NCI-H187 (cell line): ENCODE measurements at regions not wholly inside any gene's neighbourhood (a gene's known extent, or its start where the extent isn't known, plus 50 kb on each side); places are given as distances from the start of the nearest gene placed in this dataset.

Source experiments
- DNase-seq, 2 experiments: peaks; one replicate each; lab custom pipeline; 2025; lab: John Stamatoyannopoulos, UW

DNA sequence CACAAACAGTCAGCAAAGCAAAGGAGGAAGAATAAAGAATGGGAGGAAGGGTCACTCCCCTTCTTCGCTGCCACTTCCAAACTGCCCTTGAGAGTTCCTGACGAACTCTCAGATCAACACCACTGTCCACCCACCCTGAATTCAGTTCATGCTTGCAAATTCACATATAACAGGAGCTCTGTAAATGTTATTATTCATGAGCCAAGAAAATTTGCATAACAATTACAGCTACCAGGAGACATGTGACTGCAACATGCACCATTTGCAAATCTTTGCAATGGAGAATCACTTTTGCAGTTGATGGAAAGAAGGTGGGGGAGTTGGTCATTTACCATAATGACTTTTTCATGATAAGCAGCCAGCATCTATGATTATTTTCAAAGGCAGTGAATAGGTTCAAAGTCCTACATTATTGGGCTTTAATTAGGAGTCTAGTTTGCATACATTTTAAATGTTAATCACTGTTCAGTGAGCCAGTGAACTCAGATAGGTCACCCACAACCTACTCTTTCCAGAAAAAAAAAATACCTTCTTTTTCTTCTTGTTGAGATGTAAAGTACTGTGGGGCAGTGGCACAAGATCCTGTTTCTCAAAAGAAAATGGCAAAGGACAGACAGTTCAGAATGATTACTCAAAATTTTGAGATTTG lies 149.7 kb downstream of the CAAP1 start:
- no peak for DNase-seq

DNA sequence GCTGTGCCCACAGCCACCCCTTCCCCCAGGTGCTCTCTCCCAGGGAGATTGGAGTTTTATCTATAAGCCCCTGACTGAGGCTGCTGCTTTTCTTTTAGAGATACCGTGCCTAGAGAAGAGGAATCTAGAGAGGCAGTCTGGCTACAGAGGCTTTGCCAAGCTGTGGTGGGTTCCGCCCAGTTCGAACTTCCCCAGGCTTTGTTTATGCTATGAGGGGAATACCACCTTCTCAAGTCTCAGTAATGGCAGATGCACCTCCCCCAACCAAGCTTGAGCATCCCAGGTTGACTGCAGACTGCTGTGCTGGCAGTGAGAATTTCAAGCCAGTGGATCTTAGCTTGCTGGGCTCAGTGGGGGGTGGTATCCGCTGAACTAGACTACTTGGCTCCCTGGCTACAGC lies 157.4 kb downstream of the CAAP1 start:
- DNase-seq, result no peak

DNA sequence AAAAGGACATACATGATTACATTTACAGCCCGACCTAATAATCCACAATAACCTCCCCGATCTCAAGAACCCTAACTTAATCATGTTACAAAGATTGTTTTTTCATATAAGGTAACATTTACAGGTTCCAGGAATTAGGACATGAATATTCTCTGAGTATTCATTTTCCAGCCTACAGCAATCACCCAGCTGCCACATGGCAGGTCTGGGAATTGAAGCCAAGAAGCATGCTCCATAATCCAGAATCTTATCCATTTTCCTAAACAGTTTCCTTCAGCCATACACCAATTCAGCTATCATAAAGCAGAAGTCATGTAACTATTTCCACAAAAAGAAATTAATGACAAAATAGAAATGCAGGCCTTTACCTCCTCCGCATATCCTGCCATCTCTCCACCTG lies 163.4 kb downstream of the CAAP1 start:
- no peak for DNase-seq

DNA sequence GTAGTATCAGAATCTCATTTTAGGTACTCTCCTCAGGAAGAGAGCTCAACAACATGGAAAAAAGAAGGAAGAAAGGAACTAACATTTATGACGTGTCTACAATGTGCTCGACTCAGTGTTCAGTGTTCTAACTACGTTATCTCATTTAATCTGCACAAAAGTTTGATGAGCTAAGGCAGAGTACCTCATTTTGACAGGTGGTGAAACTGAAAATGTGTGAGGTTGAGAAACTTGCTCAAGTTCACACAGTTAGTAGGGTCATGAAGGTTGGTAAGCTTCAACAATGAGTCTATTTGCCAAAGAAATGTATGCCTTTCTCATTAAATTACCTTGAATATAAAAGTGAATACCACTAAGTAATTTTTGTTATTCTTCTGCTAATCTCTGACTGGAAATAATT lies 165.1 kb downstream of the CAAP1 start:
- no peak for DNase-seq

DNA sequence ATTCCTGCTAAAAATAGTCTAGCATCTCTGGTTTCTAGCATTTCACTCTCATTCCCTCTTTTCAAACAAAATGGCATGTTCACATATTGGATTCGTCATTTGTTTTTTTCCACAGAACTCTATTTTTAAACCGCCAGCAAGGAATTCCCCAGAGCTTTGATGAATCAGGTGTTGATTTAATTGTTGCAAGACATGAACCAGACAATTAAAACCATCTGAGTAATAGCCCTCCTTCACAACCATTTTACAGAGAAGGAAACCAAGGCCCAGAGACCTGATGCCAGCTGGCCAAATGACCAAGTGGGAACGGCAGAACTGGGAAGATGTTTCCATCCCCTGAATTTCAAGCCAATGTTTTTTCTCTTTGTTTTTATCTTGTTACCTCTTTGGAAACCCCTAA lies 167.0 kb downstream of the CAAP1 start:
- DNase-seq, result no peak

DNA sequence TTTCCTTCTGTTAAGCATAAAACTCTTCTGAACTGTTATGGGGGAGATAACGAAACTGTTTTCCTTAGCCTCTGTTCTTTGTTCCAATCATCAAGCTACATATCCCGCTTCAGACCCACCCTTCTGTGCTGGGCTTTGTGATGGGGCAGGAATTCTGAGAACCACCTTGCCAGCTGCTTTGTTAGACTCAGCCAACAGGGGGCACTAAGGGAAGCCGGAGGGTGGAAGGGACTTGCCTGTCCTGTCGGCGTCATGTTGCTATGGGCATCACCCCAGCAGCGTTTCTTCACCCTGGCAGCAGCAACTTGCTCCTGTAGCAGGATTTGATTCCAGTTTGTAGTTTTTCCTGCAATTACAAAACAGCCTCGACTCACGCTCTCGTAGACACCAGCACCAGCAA lies 169.1 kb downstream of the CAAP1 start:
- no peak for DNase-seq

DNA sequence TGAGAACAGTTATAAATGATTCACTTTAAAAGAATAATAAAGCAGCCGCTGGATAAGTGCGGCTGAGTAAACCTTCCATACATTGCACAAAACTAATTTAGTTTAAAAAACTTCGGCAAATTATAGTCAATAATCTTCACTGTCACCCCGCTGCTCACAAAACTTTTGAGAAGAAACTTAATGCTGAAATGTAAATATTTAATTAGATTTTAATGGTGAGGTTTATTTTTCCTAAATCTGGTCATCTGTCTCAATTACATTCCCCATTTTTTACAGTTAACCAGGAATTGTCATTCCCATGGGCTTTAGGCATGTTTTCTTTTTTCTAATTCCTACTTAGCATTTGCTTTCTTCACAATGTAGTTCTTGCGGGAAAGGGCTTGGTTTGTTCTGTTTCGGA lies 169.8 kb downstream of the CAAP1 start:
- no peak for DNase-seq

DNA sequence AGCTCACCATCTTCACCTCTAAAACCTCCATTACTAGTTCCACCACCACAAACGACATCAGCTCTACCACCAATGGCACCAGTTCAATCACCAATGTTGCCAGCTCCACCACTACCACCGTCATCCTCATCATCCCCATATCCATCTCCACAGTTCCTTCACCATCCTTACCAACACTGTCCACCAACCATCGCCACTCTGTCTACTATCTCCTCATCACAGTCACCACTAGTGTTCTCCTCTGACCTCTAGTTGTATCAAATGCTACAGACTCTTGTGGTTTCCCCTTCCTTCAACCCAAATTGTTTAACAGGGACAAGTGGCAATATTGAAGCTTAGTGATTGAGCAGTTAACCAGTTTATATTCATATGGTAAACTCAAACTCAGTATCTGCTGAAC lies 182.6 kb downstream of the CAAP1 start:
- no peak for DNase-seq

DNA sequence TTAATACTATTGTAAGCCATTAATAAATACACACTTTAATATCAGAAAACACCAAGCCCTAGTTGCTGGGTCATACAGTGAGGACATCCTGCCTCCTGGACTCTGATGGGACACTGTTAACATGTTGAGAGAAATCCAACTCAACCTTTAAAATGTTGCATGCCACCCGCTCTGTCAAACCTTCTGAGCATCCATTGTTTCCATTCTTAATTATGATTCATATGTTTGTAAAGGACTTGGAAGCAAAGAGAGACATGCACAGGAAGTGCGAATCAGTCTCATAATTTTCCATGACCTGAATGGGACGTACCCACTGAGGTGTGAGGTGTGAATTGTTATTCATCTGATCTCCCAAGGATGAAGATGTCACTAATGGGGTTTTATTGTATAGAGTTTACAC lies 186.4 kb downstream of the CAAP1 start:
- DNase-seq, result no peak

DNA sequence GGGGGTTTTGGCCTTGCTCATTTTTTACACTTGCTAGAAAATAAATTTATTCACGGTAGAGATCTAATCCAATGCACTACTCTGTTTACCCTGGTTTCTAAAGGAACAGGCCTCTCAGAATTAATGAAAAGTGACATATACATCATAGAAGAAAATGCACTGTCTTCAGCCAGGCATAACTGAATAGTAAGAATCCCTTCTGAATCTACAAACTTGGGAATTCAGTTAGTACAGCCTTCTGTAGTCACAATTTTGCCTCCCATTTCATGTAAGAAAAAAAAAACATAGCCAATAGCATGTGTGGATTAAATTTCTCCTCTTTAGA lies 197.3 kb downstream of the CAAP1 start:
- DNase-seq, result no peak

DNA sequence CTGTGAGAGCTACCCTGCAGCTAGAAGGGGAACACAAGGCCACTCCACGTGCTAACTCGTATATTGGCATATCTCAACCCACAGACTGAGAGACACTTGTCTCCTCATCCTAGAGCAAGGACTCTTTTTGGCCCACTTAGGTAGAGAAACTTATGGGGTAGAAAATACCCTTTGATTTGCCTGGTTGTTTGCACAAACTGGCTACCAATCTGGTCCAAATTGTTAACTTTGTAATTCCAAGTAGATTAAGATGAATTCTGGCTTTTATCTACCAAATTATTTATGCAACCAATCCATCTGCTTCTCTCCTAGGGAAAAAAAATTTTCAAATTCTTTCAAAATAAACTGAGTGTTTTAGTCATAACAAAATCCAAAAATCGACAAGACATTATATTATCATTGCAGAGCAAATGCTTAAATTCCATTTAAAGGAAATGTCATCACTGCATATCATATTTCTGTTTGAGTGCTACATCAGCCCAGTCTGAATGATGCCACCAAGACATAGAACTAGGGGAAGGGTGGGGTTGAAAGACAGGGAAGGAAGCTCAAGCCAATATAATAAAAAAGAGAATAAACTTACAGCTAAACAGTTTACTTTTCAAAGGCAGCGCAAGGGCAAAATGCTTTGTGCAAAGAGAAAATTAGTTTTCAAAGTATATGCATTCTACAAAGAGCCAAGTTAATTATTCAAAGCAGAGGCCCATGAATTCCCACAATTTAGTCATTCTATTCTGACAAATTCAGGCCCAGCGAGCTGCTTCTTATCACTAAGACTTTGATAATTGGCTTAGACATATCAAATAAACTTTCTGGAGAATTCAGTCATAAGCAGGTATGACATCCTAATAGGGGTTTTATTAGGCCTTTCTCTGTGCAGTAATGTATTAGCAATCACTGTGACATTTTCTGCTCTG lies 198.0 kb downstream of the CAAP1 start:
- no peak for DNase-seq

DNA sequence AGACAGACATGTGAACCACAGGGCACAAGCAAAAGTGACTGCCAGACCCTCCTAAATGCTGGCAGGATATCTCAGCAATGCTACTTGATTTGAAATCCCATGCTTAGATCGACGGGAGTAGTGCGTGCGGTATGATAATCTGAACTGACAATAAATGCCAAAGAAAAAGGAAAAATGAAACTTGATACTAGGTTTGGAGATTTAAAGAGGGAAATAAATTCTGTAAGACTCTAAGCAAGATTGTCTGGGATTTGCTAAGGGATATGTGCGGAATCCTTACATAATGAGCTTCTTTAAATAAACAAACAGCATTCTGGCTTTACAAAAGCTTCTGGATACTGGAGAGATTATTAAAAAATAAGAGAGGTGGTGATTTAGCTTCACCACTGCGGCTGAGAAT lies 203.6 kb downstream of the CAAP1 start:
- DNase-seq, result no peak

DNA sequence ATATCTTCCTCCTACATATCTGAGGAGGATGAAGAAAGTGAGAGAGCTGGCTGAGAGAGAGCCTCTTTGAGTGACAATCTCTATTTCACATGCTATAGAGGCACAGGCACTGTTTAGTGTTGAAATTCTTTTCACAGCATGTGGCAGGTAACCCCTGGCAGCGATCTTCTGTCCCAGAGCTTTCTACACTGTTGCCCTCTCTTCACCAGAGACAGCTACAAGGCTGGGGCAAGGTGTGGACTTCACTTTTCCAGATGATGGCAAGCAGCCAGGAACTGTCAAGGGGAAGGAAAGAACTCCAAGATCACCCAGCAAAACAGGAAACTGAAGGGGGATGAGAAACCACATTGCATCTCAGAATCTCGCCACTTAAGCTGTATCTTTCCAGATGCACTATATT lies 205.2 kb downstream of the CAAP1 start:
- DNase-seq, result no peak

DNA sequence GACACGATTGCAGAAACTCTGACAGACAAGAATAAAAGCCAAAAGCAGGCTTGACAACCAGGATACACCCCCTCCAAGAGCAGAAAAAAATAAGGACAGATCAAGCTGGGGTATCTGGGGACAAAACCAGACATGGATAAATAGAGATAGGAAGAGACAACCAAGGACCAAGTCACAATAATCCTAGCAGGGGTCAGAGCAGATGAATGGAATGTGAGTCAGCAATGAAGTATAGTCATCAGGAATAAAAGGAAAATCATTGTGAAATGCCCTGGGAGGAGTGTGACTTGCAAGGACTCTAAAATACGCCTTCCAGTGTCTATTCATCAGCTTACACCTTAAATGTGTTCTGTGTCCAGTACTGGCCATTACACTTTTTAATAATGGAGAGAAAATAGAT lies 206.8 kb downstream of the CAAP1 start:
- DNase-seq, result no peak

DNA sequence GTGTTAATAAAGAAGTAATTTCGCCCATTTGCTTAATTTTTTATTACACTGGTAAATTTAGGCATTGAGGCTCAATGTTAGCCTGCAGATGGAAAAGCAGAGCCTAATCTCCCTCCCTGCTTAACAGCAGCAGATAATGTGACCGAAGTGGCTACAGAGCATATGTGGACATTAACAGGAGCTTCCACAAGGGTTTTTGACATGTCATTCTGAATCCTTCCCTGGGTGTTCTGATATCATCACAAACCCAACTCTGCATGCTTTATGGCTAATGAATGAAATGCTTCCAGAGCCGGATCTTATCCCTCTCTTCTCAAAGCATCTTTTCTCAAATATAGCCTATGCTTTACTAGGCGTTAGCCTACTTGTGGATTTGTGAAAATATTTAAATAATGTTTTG lies 208.6 kb downstream of the CAAP1 start:
- no peak for DNase-seq

DNA sequence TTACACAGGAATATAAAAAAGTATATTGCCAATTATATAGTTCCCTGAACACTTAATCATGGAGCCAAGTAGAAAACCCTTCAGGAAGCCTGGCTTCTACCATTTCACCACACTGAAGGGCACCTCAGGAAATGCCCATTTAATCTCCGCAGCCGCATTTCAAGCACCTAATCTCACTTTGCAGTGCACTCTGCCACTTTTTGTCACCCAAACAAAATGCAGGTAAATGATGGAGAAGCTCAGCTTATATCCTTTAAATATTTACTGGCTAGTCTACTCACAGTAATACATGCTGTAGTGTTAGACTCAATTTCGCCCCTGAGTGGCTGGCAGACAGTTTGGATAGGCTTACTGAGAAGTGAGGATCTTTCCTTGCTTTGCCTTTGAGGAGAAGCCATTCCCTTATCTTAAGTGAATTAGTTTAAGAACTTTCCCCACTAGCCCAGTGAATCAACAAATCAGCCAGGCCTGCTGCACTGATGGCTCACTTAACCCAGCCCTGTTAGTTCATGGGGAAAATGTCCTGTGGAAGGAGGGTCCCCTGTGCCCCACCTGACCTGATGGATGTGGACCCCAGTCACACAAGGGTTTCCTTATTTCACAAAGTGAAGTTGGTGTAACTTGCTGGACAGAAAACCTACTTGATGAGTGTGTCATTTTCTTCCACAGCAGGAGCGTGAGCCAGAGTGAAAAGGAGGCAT lies 209.7 kb downstream of the CAAP1 start:
- no peak for DNase-seq

DNA sequence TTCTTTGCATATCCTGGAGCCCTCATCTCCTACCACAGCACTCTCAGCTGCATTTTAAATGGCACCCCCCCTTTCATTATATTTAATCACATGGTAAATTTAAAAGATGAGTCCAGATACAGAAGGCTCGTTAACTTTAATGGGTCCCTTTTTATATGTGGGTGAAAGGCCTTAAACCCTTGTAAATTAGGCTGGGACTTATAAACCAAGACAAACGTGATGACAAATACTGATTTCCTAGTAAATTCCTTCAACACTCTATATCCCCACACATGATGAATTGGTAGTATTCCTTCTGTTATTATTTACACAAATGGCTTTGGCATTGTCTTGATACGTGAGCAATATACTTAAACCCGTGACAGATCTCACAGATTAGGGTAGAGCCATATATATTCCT lies 210.6 kb downstream of the CAAP1 start:
- DNase-seq, result no peak

DNA sequence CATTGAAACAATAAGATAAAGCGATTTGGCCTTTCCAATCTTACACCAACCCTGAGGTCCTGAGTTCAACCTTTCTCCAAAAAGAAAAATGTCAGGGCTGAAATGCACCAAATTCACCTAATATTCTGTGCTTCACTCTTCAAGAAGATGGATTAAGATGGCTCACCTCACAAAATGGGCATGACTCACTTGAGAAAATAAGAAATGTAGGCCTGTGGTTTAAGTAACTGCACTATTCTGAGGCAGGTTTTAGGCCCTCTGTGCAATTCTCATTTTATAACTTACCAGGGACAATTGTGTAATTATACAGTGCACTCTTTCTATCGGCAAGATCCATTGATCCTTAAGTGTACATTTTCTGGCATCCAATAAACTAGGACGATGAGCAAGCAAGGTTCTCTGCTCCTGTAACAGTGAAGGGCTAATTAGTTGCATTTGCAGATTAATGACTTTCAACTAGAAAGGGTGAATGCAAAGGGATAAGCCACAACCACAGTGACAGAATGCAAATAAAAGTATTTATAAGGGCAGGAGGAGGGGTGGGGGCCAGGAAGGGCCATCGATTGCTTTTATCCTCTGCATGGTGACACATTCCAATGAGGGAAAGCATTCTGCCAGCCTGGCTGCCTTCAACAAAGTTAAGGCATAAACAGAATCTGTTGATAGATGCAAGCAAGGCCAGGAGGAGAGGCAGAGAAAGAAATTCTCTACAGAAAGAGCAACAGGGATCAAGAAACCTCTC lies 214.5 kb downstream of the CAAP1 start:
- DNase-seq, result no peak

DNA sequence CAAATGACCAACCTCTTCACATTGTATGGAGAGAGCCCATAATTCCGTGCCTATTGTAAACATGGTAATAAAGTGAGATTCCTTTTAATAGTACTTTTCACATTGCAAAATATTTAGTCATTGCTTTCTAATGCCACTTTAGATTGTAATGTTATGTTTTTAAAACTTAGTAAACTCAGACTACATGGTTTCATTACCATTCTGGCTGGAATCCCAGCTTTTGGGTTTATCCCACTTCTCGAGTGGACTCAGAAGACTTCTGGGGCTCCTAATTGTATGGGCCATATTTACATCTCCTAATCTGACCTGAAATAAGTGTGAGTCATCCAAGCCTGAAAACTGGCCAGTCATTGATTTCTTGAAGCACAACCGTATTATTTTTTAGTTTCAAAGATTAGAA lies 217.6 kb downstream of the CAAP1 start:
- DNase-seq, result no peak

DNA sequence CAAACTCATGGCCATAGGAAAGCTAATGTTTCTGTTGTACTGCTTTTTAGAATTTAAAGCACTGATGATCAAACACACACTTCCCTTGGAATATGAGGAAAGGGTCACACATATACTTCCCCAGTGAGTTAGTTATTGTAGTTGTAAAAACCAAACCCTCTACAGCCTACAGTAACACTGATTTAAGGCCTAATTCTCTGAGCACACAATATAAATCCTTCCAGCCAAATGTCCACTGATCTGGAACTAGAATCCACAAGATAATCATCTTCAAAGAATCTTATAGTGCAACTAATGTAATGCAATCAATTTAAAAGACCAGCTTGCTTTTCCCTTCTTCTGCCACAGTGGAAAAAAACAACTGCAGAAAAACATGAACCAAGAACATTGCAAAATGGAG lies 219.3 kb downstream of the CAAP1 start:
- no peak for DNase-seq

DNA sequence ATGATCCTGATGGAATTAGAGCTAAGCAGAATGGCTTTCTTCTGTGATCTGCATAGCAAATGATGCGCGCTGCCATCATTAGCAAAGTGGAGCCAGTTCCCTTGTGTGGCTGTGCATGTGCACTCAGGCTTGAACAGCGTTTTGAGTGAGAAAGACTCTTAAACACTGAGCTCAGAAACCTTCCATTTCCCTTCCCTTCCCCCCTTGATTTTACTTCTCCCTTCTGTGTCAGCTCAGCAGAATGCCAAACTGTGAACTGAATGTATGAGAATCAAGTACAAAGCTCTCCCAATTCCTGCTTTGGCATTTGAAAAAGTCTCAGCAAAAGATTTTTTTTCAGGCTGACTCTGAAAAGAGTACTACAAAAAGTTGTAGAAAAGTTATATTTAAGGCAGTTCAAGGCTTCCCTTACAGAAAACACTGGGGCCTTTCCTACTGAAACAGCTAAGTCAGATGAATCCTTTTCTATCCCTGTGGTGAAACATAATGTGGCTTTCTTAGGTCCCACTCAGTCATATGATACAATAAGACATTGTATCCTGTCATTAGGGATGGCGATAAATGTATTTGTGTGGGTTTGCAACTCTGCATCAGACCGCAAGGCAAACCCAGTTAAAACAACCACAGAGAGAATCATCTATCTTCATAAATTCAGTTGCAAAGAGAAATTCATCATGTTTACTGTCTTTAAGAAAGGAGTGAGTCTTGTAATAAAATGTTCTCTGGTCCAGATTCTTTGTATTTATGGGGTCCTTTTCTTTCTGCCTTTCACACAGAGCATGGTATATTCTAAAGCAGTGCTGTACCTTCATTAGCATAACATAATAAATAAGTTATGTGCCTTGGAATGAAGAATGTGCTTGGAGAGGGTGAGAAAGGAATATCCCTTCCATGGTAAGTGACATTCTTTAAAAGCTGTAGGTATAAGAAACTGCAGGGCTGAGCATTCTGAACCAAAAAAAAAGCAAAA lies 222.6 kb downstream of the CAAP1 start:
- peak in 1 of 2 experiments; percentile 21 for DNase-seq
